ENCODE measurements at regions not wholly inside any gene's neighbourhood (a gene's known extent, or its start where the extent isn't known, plus 50 kb on each side); places are given as distances from the start of the nearest gene placed in this dataset.

GRCh38 chr12:88725592-88726143 lies 145.4 kb upstream of the KITLG start:
- TF ChIP-seq GATA2 (IDR thresholded peaks at IDR 0.05; ENCODE audit: low read depth, low read length) (no peak), GATA3 (IDR thresholded peaks at IDR 0.05; ENCODE audit: low read depth, low read length) (no peak)

GRCh38 chr12:88723219-88723618 lies 142.9 kb upstream of the KITLG start:
- TF ChIP-seq GATA3 (IDR thresholded peaks at IDR 0.05; ENCODE audit: low read depth, low read length): no peak
- TF ChIP-seq GATA2 (IDR thresholded peaks at IDR 0.05; ENCODE audit: low read depth, low read length): no peak

- TF ChIP-seq GATA3 (IDR thresholded peaks at IDR 0.05; ENCODE audit: low read depth, low read length) (no peak), GATA2 (IDR thresholded peaks at IDR 0.05; ENCODE audit: low read depth, low read length) (no peak)
Observed at GRCh38 chr12:88720785-88721650, 140.7 kb upstream of the KITLG start.

GRCh38 chr12:88720231-88720630 lies 140.0 kb upstream of the KITLG start:
- no peak for TF ChIP-seq GATA3 (IDR thresholded peaks at IDR 0.05; ENCODE audit: low read depth, low read length)
- no peak for TF ChIP-seq GATA2 (IDR thresholded peaks at IDR 0.05; ENCODE audit: low read depth, low read length)

GRCh38 chr12:88717188-88717587 lies 136.9 kb upstream of the KITLG start:
- TF ChIP-seq GATA3 (IDR thresholded peaks at IDR 0.05; ENCODE audit: low read depth, low read length) (no peak), GATA2 (IDR thresholded peaks at IDR 0.05; ENCODE audit: low read depth, low read length) (no peak)

- TF ChIP-seq GATA3 (IDR thresholded peaks at IDR 0.05; ENCODE audit: low read depth, low read length): no peak
- no peak for TF ChIP-seq GATA2 (IDR thresholded peaks at IDR 0.05; ENCODE audit: low read depth, low read length)
Observed at GRCh38 chr12:88716240-88716639, 136.0 kb upstream of the KITLG start.

- TF ChIP-seq GATA2 (IDR thresholded peaks at IDR 0.05; ENCODE audit: low read depth, low read length) (no peak), GATA3 (IDR thresholded peaks at IDR 0.05; ENCODE audit: low read depth, low read length) (no peak)
Observed at GRCh38 chr12:88715673-88716072, 135.4 kb upstream of the KITLG start.

- no peak for TF ChIP-seq GATA2 (IDR thresholded peaks at IDR 0.05; ENCODE audit: low read depth, low read length)
- TF ChIP-seq GATA3 (IDR thresholded peaks at IDR 0.05; ENCODE audit: low read depth, low read length): no peak
Observed at GRCh38 chr12:88707800-88708199, 127.5 kb upstream of the KITLG start.

GRCh38 chr12:88706286-88706685 lies 126.0 kb upstream of the KITLG start:
- no peak for TF ChIP-seq GATA3 (IDR thresholded peaks at IDR 0.05; ENCODE audit: low read depth, low read length)
- TF ChIP-seq GATA2 (IDR thresholded peaks at IDR 0.05; ENCODE audit: low read depth, low read length): no peak

GRCh38 chr12:88703790-88704189 lies 123.5 kb upstream of the KITLG start:
- no peak for TF ChIP-seq GATA3 (IDR thresholded peaks at IDR 0.05; ENCODE audit: low read depth, low read length)
- TF ChIP-seq GATA2 (IDR thresholded peaks at IDR 0.05; ENCODE audit: low read depth, low read length): no peak

- TF ChIP-seq GATA2 (IDR thresholded peaks at IDR 0.05; ENCODE audit: low read depth, low read length): no peak
- TF ChIP-seq GATA3 (IDR thresholded peaks at IDR 0.05; ENCODE audit: low read depth, low read length): no peak
Observed at GRCh38 chr12:88698471-88698870, 118.2 kb upstream of the KITLG start.

GRCh38 chr12:88693837-88694445 lies 113.7 kb upstream of the KITLG start:
- TF ChIP-seq GATA3 (IDR thresholded peaks at IDR 0.05; ENCODE audit: low read depth, low read length) (no peak), GATA2 (IDR thresholded peaks at IDR 0.05; ENCODE audit: low read depth, low read length) (no peak)

GRCh38 chr12:88691811-88692210 lies 111.5 kb upstream of the KITLG start:
- TF ChIP-seq GATA2 (IDR thresholded peaks at IDR 0.05; ENCODE audit: low read depth, low read length): no peak
- no peak for TF ChIP-seq GATA3 (IDR thresholded peaks at IDR 0.05; ENCODE audit: low read depth, low read length)

- 0 out of 2 replicates have a peak, but pooled peaks have one; percentile 9 for TF ChIP-seq GATA2 (IDR thresholded peaks at IDR 0.05; ENCODE audit: low read depth, low read length)
- TF ChIP-seq GATA3 (IDR thresholded peaks at IDR 0.05; ENCODE audit: low read depth, low read length): no peak
Observed at GRCh38 chr12:88684610-88685009, 104.3 kb upstream of the KITLG start.

- TF ChIP-seq GATA3 (IDR thresholded peaks at IDR 0.05; ENCODE audit: low read depth, low read length) (no peak), GATA2 (IDR thresholded peaks at IDR 0.05; ENCODE audit: low read depth, low read length) (no peak)
Observed at GRCh38 chr12:88684170-88684569, 103.9 kb upstream of the KITLG start.
